ENCODE measurements at regions not wholly inside any gene's neighbourhood (a gene's known extent, or its start where the extent isn't known, plus 50 kb on each side); places are given as distances from the start of the nearest gene placed in this dataset.

DNA sequence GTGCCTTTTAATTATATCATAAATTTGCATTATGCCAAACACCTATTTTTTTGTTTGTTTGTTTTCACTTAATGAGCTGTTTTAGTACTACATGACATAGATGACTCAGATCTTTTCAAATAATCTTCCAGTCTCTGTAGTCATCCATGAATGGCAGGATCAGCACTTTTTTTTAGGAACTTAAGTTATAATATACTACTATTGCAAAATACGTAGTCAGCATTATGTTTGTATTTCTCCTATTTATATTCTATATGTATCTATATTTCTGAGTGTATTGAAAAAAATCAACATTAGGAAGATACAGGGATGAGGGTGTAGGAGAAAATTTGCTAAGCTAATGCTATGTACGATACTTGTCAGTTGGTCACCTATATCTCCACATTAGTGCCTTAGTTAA lies 773.1 kb upstream of the AGA start:
- TF ChIP-seq POLR2A (IDR thresholded peaks at IDR 0.05), result no peak
- TF ChIP-seq, protein P1, sequence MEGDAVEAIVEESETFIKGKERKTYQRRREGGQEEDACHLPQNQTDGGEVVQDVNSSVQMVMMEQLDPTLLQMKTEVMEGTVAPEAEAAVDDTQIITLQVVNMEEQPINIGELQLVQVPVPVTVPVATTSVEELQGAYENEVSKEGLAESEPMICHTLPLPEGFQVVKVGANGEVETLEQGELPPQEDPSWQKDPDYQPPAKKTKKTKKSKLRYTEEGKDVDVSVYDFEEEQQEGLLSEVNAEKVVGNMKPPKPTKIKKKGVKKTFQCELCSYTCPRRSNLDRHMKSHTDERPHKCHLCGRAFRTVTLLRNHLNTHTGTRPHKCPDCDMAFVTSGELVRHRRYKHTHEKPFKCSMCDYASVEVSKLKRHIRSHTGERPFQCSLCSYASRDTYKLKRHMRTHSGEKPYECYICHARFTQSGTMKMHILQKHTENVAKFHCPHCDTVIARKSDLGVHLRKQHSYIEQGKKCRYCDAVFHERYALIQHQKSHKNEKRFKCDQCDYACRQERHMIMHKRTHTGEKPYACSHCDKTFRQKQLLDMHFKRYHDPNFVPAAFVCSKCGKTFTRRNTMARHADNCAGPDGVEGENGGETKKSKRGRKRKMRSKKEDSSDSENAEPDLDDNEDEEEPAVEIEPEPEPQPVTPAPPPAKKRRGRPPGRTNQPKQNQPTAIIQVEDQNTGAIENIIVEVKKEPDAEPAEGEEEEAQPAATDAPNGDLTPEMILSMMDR (IDR thresholded peaks at IDR 0.05), result no peak

Measured in heart left ventricle (tissue), 13 donors.